ENCODE measurements at regions not wholly inside any gene's neighbourhood (a gene's known extent, or its start where the extent isn't known, plus 50 kb on each side); places are given as distances from the start of the nearest gene placed in this dataset.
"Not testable (repeated sequence)": the region's sequence is repeated elsewhere in the genome, so short reads cannot be mapped to it uniquely, and the experiment has no call there.

GRCh38 chr2:196526981-196527725 lies 112.4 kb upstream of the CCDC150 start:
- DNase-seq (ENCODE audit: low read depth, low spot score): not testable (repeated sequence)

- DNase-seq (ENCODE audit: low read depth, low spot score): no peak
Measured at GRCh38 chr2:196528486-196529223, 110.9 kb upstream of the CCDC150 start.

GRCh38 chr2:196530910-196531309 lies 108.6 kb upstream of the CCDC150 start:
- DNase-seq (ENCODE audit: low read depth, low spot score): no peak

DNA sequence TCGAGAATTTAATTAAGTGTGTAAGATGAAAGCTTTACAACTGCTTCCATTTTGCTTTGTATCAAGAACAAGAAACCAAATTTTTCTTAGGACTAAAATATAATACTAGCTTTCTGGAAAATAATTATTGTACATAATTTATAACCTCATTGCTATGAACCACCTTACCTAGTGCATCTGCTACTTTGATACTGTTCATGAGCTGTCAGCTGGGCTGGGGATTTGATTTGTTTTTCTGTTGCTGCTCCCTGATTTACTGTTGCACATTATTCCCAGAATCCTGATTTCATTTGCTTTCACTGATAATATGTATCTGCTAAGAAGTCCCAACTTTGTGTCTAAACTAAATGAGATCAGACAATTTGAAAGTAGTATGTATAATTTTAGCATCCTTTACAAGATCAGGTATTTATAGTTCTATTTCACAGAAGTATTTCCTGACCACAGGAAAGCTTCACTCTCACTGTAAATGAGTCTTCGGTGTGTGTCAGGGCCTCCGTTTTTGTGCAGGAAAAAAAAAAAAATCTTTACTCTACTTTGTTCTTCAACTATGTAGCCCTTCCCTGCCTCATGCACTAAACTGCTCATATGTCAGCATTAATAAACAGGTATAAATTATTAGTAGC lies 105.6 kb upstream of the CCDC150 start:
- DNase-seq (ENCODE audit: low read depth, low spot score): no peak

DNA sequence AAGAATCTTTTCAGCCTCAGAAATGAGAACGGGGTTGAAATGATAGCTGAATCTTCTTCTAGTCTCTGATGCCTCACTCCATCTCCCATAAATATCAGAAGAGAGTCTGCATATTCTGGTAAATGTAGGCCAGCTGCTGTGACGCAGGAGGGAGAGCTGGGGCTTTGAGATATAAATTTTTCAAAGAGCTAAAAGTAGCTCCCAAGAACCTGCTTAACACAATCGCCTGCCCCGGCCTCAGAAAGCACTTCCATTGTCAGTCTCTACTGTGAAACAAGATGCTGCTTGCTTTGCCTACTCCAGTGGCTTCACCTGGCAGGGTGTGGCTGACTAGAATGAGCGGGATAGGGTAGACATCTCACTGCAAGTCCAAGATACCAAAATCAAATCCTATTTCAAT lies 105.0 kb upstream of the CCDC150 start:
- DNase-seq (ENCODE audit: low read depth, low spot score): no peak

DNA sequence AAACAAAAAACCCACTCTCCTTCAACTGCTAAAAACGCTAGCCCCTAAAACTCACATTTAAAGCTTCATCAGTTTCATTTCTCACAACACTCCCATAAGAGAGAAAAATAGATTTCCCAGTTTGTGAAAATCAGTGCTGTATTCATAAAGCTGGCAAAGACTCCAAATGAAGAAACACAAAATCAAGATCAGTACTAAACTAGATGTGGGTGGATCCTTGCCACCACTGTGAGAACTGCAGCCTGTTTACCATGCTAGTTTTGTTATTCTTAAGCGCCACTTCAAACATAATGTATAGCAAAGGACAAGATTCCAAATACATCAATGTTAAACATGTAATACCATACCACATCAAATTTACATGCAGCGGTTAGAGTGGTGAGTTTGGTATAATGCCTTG lies 104.5 kb upstream of the CCDC150 start:
- DNase-seq (ENCODE audit: low read depth, low spot score): no peak

DNA sequence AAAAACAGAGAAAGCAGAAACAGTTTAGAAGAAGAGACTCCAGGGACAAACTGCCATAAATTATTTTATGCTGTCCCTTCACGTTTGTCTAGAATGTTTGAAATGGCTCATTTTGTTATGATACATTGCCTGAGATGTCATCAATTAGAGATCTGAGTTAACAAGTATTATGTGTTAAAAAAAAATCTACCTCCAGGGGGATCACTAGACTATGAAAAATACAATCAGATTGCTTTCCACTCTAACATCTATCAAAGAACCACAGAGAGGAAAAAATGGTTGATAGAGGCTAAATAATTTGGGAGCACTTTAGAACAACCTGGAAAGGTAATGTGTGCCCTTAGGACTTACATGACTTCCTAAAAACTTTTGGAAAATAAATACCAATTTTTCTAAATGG lies 103.8 kb upstream of the CCDC150 start:
- DNase-seq (ENCODE audit: low read depth, low spot score): no peak

DNA sequence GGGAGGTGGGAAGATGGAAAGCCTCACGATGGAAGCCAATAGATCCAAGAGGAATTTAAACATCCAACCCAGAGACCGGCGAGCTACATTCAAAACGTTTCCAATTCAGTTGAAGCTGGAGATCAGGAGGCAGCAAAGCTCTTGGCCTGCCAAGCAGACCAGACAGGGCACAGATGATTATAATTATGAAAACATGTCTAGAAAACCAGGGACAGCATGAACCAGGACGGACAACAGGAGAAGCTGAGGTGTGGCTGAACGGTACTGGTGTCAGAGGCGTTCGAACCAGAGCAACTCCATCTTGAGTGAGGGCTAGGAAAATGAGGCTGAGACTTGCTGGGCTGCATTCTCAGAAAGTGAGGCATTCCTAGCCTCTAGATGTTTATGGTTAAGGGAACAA lies 102.2 kb upstream of the CCDC150 start:
- DNase-seq (ENCODE audit: low read depth, low spot score): no peak

DNA sequence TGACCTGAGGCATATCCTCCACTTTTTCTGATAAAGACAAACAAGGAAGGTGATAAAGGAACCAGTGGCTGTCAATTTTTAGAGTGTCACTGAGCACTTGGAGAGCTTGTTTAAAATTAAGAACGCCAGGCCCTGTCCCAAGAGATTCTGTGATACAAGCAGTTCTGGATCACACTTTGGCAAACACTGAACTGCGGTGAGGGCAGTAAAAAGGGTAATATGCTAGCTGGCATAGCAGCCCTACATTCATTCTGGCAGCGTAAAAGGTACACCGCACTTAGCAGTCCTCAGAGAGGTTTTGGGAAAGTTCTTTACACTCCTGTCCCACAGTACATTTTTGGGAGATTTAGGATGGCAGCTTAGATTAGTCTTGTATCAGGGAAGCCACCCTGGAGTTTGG lies 101.3 kb upstream of the CCDC150 start:
- DNase-seq (ENCODE audit: low read depth, low spot score): no peak

- DNase-seq (ENCODE audit: low read depth, low spot score): no peak
Measured at GRCh38 chr2:196538646-196539045, 100.9 kb upstream of the CCDC150 start.

DNA sequence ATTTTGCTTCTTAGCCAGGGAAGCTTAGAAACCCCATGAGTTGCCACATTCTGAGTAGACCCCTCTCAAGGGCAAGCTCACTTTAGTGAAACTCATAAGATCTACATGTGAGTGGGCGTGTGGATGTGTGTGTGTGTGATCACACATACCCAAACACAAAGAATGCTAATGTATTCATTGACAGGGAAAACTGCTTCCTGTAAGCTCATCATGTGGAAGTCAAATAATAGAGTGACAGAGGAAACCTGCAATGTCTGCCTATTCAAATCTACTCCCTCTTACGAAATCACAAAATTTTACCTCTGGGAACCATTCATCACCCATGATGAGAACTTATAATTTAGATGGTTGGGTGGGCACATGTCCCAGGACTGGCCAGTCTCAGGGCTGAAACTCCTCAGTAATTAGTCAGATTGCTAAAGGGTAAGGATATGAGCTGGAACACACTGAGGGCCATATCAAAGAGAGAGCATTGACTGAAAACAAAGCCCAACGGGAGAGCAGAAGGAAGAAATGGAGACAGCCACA lies 94.5 kb upstream of the CCDC150 start:
- no peak for DNase-seq (ENCODE audit: low read depth, low spot score)

- DNase-seq (ENCODE audit: low read depth, low spot score): no peak
Measured at GRCh38 chr2:196546151-196546919, 93.2 kb upstream of the CCDC150 start.

- no peak for DNase-seq (ENCODE audit: low read depth, low spot score)
Measured at GRCh38 chr2:196549052-196549451, 90.5 kb upstream of the CCDC150 start.

- DNase-seq (ENCODE audit: low read depth, low spot score): no peak
Measured at GRCh38 chr2:196551014-196551413, 88.5 kb upstream of the CCDC150 start.

- no peak for DNase-seq (ENCODE audit: low read depth, low spot score)
Measured at GRCh38 chr2:196555161-196555560, 84.4 kb upstream of the CCDC150 start.

- DNase-seq (ENCODE audit: low read depth, low spot score): no peak
Measured at GRCh38 chr2:196555726-196556125, 83.8 kb upstream of the CCDC150 start.

DNA sequence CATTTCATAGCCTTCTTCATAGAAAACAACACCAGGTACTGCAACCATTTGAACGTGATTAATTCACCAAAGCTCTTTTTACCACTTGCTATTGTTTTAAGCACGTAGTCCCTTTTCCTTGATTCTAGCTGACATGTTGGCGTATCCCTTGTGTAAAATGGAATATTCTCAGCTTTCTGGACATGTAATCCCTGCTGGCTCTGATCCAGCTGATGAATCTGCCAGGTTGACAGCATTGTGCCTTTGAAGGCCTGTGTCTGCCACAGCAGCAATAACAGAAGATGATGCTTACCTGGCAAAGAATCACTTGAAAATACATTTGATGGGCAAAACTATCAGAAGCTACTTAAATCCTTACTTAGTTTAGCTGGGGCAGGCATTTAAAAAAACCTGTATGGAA lies 81.0 kb upstream of the CCDC150 start:
- no peak for DNase-seq (ENCODE audit: low read depth, low spot score)

DNA sequence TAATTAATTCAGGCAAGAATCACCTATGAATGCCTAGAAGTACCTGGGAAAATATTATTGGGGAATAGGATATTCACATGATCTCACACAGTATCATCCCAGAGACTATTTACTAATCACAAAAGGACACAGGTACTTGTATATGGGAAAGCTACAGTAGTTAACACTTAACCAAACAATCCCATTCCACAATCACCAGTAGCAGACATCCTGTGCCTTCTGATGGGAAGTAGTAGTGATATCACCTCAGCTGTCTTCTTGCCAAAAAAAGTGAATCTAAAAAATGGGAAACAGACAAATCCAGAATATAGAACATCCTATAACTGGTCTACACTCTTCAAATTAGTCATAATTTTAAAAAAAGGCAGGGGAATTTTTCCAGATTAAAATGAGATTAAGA lies 75.6 kb upstream of the CCDC150 start:
- DNase-seq (ENCODE audit: low read depth, low spot score): peak; percentile 8

DNA sequence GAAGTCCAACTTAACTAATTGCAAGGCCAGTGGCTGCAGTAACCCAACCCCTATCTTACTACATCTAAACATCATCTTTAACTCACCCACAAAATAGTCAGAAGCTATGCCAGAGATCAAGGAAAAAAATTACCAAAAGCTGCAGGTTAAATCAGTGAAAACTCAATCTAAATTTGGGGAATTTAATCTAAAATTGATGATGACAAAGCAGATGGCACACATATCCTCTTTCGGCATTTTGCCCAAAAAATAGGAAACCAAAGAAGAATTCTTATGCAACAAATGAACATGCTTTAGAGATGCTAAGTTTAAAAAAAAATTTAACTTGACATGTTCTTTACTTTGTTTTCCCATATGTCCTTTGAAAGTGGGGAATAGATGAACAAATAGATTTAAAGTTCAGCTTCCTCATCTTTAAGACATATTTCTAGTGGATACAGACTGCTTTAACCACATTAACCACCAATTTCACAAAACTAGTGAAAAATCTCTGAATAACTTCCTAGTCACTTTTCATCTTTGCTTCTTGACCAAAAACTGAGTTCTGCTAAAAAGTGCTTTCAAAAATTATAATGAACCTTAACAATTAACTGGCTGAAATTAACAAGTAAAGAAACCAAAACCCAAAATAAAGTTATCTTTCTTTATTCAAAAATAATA lies 74.3 kb upstream of the CCDC150 start:
- DNase-seq (ENCODE audit: low read depth, low spot score): no peak

DNA sequence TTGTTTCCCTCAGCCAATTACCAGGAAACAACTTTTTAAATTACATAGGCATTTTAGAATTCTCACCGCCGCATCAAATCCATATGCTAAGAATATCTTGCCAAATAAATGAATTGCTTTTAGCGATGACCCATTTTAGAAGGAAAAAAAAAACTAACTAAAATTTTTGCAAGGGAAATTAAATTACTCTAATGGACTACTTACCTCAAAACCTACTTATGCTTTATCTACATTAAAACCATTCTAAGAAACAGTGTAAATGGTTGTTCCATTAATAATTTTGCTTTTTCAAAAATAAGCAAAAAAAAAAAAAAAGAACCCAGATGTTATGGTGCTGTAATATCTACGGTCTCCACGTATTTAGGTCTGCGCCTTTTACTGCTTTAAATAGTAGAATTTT lies 73.5 kb upstream of the CCDC150 start:
- DNase-seq (ENCODE audit: low read depth, low spot score): no peak

Measured in pulmonary artery endothelial cell (primary cell).